ENCODE measurements at regions not wholly inside any gene's neighbourhood (a gene's known extent, or its start where the extent isn't known, plus 50 kb on each side); places are given as distances from the start of the nearest gene placed in this dataset.

DNA sequence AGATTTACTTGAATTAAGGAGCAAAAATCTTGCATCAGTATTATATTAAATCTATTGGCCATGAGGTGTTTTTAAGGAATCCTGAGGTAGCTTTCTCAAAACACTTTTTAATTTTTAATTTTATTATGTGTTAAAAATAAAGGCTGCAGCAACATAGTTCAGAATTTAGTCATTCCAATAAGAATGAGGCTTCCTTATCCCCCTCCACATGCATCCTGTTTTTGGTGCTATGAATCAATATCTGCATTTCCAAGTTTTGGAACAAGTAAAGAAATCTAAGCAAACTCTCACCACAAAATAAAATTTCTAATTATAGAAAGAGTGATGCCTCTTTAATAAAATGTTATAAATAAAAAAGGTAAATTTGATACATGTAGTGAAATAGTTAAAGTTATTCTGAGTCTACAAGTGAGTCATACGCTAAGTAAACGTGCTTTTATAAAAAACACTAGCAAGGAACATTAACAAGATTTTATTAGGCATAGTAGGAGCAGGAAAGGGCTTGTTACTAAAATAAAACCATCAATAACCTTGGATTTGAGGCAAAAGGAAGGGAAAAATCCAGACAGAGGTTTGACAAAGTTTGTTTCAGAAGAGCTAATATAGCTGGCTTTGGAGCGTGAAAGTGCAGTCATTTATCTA is 1218.0 kb downstream of the NSUN3 start:
- Histone ChIP-seq H3K27me3 (replicated peaks; ENCODE audit: control insufficient read depth, insufficient read depth, low read length) (no peaks in the 10 kb centered on the region), H3K9me3 (ENCODE audit: control insufficient read depth, low read length) (no peaks in the 10 kb centered on the region), H3K9ac (ENCODE audit: low read length) (no peak overlapping the region), H3K4me1 (ENCODE audit: control insufficient read depth, insufficient read depth, low read length) (peaks cover 7% of the 10 kb centered on the region), H3K36me3 (ENCODE audit: control insufficient read depth, insufficient read depth, low read length, severe bottlenecking) (no peaks in the 10 kb centered on the region), H3K4me3 (ENCODE audit: low read length) (no peak overlapping the region)
- peak; percentile 12 for DNase-seq (ENCODE audit: low read depth)

DNA sequence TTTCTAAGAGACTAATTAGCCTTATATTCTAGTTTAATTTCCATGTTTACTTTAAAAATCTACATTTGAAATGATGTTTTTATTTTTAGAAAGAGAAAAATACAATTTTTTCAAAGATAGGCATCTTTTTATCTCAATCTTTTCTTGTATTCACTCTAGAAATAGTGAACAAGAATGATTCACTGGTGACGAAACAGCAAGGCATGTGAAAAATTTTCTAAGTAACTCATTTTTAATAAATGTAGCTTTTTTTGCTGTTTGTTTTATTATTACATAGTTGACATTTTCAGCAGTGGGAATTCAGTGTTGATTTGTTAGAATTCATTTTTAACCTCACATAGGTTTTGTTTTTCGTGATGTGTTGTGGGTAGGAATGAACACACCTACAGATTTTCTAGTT is 1226.4 kb downstream of the NSUN3 start:
- no peaks in the 10 kb centered on the region for H3K9me3 ChIP-seq (ENCODE audit: control insufficient read depth, low read length)
- H3K4me3 ChIP-seq (ENCODE audit: low read length), result no peak overlapping the region
- no peak overlapping the region for H3K9ac ChIP-seq (ENCODE audit: low read length)
- peaks cover 5% of the 10 kb centered on the region for H3K4me1 ChIP-seq (ENCODE audit: control insufficient read depth, insufficient read depth, low read length)
- no peaks in the 10 kb centered on the region for H3K27me3 ChIP-seq (replicated peaks; ENCODE audit: control insufficient read depth, insufficient read depth, low read length)
- H3K36me3 ChIP-seq (ENCODE audit: control insufficient read depth, insufficient read depth, low read length, severe bottlenecking), result no peaks in the 10 kb centered on the region
- peak; percentile 76 for DNase-seq (ENCODE audit: low read depth)

DNA sequence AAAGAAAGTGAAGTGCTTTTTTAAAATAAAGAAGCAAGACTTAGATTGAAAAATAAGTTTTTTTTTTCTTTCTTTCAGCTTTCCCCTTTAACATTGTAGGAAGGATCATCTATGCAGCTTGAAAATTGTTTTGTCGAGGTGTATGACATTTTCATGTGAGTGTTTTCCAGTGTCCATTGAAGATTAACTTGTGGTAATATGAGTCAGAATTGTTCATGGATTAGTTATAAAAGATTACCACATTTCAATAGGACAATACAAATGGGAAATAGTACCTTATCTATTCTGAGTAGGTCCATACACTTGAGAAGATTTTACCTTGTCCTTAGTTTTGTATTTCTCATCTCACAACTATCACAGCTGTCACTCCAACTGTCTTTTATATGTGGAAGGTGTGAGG is 1234.7 kb downstream of the NSUN3 start:
- Histone ChIP-seq H3K36me3 (ENCODE audit: control insufficient read depth, insufficient read depth, low read length, severe bottlenecking) (no peaks in the 10 kb centered on the region), H3K9me3 (ENCODE audit: control insufficient read depth, low read length) (no peaks in the 10 kb centered on the region), H3K9ac (ENCODE audit: low read length) (no peak overlapping the region), H3K4me1 (ENCODE audit: control insufficient read depth, insufficient read depth, low read length) (peaks cover 4% of the 10 kb centered on the region), H3K27me3 (replicated peaks; ENCODE audit: control insufficient read depth, insufficient read depth, low read length) (no peaks in the 10 kb centered on the region), H3K4me3 (ENCODE audit: low read length) (no peak overlapping the region)
- no peak for DNase-seq (ENCODE audit: low read depth)

DNA sequence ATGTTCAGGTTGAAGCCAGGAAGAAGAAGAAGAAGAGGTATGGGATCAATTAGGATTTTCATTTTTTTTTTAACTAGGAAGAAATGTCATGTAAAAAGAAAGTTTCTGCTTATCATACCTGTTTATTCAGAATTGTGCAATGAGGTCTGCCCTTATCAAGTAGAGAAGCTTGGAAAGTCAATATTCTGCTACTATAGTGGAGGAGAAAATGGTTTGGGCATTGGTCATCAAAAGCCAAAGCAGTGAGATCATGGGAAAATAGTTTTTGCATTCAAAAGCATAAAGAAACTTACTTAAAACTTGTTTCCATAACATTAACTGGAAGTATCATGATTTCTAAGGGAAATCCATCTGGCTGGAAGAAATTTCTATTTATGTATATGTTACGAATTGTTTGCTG is 1239.2 kb downstream of the NSUN3 start:
- H3K4me1 ChIP-seq (ENCODE audit: control insufficient read depth, insufficient read depth, low read length), result no peaks in the 10 kb centered on the region
- no peaks in the 10 kb centered on the region for H3K27me3 ChIP-seq (replicated peaks; ENCODE audit: control insufficient read depth, insufficient read depth, low read length)
- peak; percentile 78 for DNase-seq (ENCODE audit: low read depth)
- H3K36me3 ChIP-seq (ENCODE audit: control insufficient read depth, insufficient read depth, low read length, severe bottlenecking), result no peaks in the 10 kb centered on the region
- H3K9me3 ChIP-seq (ENCODE audit: control insufficient read depth, low read length), result no peaks in the 10 kb centered on the region
- no peak overlapping the region for H3K9ac ChIP-seq (ENCODE audit: low read length)
- H3K4me3 ChIP-seq (ENCODE audit: low read length), result no peak overlapping the region

DNA sequence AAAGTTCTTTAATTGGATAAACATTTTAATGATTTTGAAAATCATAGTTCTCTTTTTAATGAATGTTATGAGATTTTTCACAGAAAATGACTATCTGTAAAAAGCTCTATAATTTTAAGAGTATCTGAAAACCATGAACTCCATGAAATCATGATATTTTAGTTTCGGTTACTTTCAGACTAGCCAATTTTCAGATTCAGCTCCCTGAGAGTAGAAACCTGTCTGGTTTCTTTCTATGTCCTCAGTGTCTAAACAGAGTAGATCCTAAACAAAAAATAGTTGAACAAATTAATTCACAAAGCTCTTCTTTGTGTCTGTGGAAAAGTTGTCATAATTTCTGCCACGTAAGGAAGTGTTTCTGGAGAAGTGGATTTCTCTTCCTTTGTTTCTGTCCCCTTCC is 1247.7 kb downstream of the NSUN3 start:
- no peak overlapping the region for H3K4me3 ChIP-seq (ENCODE audit: low read length)
- no peak overlapping the region for H3K9ac ChIP-seq (ENCODE audit: low read length)
- DNase-seq (ENCODE audit: low read depth), result no peak
- no peaks in the 10 kb centered on the region for H3K27me3 ChIP-seq (replicated peaks; ENCODE audit: control insufficient read depth, insufficient read depth, low read length)
- no peaks in the 10 kb centered on the region for H3K36me3 ChIP-seq (ENCODE audit: control insufficient read depth, insufficient read depth, low read length, severe bottlenecking)
- H3K9me3 ChIP-seq (ENCODE audit: control insufficient read depth, low read length), result peaks cover 5% of the 10 kb centered on the region
- H3K4me1 ChIP-seq (ENCODE audit: control insufficient read depth, insufficient read depth, low read length), result no peaks in the 10 kb centered on the region

DNA sequence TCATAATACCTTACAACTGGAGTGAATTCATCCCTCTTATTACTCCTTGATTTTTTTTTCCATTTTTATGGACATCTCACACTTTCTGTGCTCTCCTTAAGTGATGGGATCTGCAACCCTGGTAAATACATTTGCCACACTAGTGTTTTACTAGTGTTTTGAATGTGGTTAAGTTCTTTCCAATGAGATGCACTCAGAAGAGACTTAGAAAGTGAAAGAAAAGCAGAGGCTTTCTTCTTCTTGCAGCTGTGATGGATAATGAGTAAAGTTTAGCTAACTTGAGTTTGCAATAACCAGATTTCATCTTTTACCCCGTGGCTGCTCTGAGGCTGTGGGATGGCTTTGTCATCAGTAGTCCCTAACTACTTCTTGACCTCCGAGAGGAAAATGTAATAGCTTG is 1248.4 kb downstream of the NSUN3 start:
- DNase-seq (ENCODE audit: low read depth), result no peak
- Histone ChIP-seq H3K4me1 (ENCODE audit: control insufficient read depth, insufficient read depth, low read length) (no peaks in the 10 kb centered on the region), H3K9me3 (ENCODE audit: control insufficient read depth, low read length) (peaks cover 11% of the 10 kb centered on the region), H3K27me3 (replicated peaks; ENCODE audit: control insufficient read depth, insufficient read depth, low read length) (no peaks in the 10 kb centered on the region), H3K36me3 (ENCODE audit: control insufficient read depth, insufficient read depth, low read length, severe bottlenecking) (no peaks in the 10 kb centered on the region), H3K4me3 (ENCODE audit: low read length) (no peak overlapping the region), H3K9ac (ENCODE audit: low read length) (no peak overlapping the region)

DNA sequence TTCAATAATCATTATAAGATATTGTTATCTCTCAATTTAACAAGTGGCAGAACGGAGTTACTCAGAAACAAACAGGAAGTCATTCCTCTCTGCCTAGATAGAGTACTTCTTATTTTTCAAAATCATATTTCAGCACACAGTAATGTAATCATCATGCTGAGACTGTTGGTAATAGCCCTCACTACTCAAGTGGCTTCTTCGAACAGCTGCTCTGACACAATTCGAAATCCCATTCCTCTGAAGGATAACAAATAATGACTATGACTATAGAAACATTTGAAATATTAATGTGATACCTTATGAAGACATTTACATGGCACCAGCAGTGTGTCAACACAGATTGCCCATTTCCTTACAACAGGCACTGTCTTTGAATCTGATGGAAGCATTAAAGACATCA is 1249.8 kb downstream of the NSUN3 start:
- H3K9me3 ChIP-seq (ENCODE audit: control insufficient read depth, low read length), result peaks cover 11% of the 10 kb centered on the region
- H3K4me3 ChIP-seq (ENCODE audit: low read length), result no peak overlapping the region
- no peak overlapping the region for H3K9ac ChIP-seq (ENCODE audit: low read length)
- no peaks in the 10 kb centered on the region for H3K27me3 ChIP-seq (replicated peaks; ENCODE audit: control insufficient read depth, insufficient read depth, low read length)
- H3K36me3 ChIP-seq (ENCODE audit: control insufficient read depth, insufficient read depth, low read length, severe bottlenecking), result no peaks in the 10 kb centered on the region
- no peak for DNase-seq (ENCODE audit: low read depth)
- no peaks in the 10 kb centered on the region for H3K4me1 ChIP-seq (ENCODE audit: control insufficient read depth, insufficient read depth, low read length)

DNA sequence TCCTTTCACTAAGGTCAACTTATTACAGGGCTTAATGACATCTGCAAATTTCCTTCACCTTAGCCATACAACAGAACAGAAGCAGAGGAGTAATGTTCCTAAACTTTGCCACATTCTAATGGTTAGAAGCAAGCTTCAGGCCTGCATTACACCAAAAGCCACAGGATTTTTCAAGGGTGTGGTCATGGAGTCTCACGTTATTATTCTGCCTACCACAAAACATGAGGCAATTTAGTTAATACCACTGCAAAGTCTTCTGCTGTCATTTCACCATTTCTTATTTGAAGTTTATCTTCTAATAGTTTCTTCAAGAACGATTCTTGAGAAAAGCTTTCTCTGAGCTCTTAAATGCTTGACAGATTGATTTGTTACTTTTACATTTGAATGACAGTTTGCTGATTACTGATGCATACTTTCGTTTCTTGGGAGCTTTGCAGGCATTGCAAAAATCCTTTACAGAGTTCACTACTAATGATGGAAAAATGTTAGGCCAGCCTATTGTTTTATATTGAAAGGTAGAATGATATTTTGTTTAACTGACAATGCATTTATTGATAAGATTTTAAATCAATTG is 1257.1 kb downstream of the NSUN3 start:
- Histone ChIP-seq H3K27me3 (replicated peaks; ENCODE audit: control insufficient read depth, insufficient read depth, low read length) (no peaks in the 10 kb centered on the region), H3K4me1 (ENCODE audit: control insufficient read depth, insufficient read depth, low read length) (no peaks in the 10 kb centered on the region), H3K9me3 (ENCODE audit: control insufficient read depth, low read length) (peaks cover 11% of the 10 kb centered on the region), H3K4me3 (ENCODE audit: low read length) (no peak overlapping the region), H3K9ac (ENCODE audit: low read length) (no peak overlapping the region), H3K36me3 (ENCODE audit: control insufficient read depth, insufficient read depth, low read length, severe bottlenecking) (no peaks in the 10 kb centered on the region)
- DNase-seq (ENCODE audit: low read depth), result peak; percentile 47

DNA sequence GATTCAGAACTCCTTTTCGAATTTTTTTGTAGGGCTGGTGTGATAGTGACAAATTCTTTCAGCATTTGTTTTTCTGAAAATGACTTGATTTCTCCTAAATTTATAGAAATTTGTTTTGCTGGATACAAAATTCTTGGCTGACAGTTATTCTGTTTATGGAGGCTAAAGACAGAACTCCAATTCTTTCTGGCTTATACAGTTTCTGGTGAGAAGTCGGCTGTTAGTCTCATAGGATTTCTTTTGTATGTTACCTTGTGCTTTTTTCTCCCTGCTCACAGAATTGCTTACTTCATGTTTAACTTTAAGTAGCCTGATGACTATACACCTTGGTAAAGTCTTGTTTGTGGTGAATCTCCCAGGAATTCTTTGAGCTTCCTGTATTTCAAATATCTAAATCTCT is 1264.6 kb downstream of the NSUN3 start:
- no peaks in the 10 kb centered on the region for H3K4me1 ChIP-seq (ENCODE audit: control insufficient read depth, insufficient read depth, low read length)
- H3K36me3 ChIP-seq (ENCODE audit: control insufficient read depth, insufficient read depth, low read length, severe bottlenecking), result no peaks in the 10 kb centered on the region
- H3K4me3 ChIP-seq (ENCODE audit: low read length), result no peak overlapping the region
- H3K9ac ChIP-seq (ENCODE audit: low read length), result no peak overlapping the region
- no peak for DNase-seq (ENCODE audit: low read depth)
- peaks cover 12% of the 10 kb centered on the region for H3K9me3 ChIP-seq (ENCODE audit: control insufficient read depth, low read length)
- no peaks in the 10 kb centered on the region for H3K27me3 ChIP-seq (replicated peaks; ENCODE audit: control insufficient read depth, insufficient read depth, low read length)

DNA sequence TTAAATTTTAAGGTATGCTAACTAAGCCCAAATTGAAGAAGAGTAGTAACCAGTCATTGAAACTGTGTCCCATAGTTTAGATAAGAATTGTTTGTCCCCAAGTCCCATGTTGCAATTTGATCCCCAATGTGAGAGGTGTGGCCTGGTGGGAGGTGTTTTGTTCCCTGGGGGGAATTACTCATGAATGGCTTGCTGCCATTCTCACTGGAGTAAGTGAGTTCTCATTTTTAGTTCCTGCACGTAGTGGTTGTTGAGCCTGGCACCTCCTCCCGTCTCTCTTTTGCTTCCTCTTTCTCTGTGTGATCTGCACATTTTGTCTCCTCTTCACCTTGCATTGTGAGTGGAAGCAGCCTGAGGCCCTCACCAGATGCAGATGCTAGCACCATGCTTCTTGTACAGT is 1271.0 kb downstream of the NSUN3 start:
- Histone ChIP-seq H3K9me3 (ENCODE audit: control insufficient read depth, low read length) (peaks cover 4% of the 10 kb centered on the region), H3K4me1 (ENCODE audit: control insufficient read depth, insufficient read depth, low read length) (no peaks in the 10 kb centered on the region), H3K27me3 (replicated peaks; ENCODE audit: control insufficient read depth, insufficient read depth, low read length) (no peaks in the 10 kb centered on the region), H3K9ac (ENCODE audit: low read length) (no peak overlapping the region), H3K4me3 (ENCODE audit: low read length) (no peak overlapping the region), H3K36me3 (ENCODE audit: control insufficient read depth, insufficient read depth, low read length, severe bottlenecking) (no peaks in the 10 kb centered on the region)
- no peak for DNase-seq (ENCODE audit: low read depth)

DNA sequence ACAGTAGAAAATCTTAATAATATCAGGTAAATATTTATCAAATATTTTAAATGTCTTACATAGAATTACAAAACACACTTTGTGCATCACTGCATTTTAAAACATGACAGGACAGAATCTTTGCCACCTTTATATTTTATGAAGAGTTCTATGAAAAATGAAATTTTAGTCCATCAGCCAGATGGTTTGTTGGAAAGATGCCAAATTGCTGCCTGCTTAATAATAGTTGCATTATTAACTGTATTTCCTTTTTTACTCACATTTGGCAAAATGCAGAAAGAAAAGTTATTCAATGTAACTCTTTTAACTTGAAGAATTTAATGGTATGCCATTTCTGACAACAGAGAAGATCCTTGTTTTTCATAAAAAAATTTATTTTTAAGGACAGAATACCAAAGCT is 1271.6 kb downstream of the NSUN3 start:
- Histone ChIP-seq H3K27me3 (replicated peaks; ENCODE audit: control insufficient read depth, insufficient read depth, low read length) (no peaks in the 10 kb centered on the region), H3K9ac (ENCODE audit: low read length) (no peak overlapping the region), H3K36me3 (ENCODE audit: control insufficient read depth, insufficient read depth, low read length, severe bottlenecking) (no peaks in the 10 kb centered on the region), H3K4me1 (ENCODE audit: control insufficient read depth, insufficient read depth, low read length) (no peaks in the 10 kb centered on the region), H3K4me3 (ENCODE audit: low read length) (no peak overlapping the region), H3K9me3 (ENCODE audit: control insufficient read depth, low read length) (peaks cover 4% of the 10 kb centered on the region)
- no peak for DNase-seq (ENCODE audit: low read depth)

DNA sequence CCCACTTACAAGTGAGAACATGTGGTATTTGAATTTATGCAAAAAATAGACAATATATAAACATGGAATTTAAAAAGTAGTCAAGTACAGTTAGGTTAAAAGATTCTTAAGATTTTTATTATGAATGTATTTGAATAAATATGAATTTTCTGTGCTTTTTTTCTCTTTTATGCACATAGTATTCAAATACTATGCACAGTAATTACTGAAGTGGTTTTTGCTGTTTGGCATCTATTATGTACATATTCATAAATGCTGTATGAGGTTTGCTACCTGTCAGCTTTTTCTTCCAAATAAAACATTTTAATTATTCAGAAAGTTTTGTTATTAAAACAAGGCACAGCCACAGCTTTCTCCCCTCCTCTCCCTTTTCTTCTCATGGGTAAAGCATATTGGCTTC is 1272.7 kb downstream of the NSUN3 start:
- DNase-seq (ENCODE audit: low read depth), result no peak
- H3K4me1 ChIP-seq (ENCODE audit: control insufficient read depth, insufficient read depth, low read length), result no peaks in the 10 kb centered on the region
- H3K36me3 ChIP-seq (ENCODE audit: control insufficient read depth, insufficient read depth, low read length, severe bottlenecking), result no peaks in the 10 kb centered on the region
- H3K9ac ChIP-seq (ENCODE audit: low read length), result no peak overlapping the region
- no peak overlapping the region for H3K4me3 ChIP-seq (ENCODE audit: low read length)
- H3K9me3 ChIP-seq (ENCODE audit: control insufficient read depth, low read length), result peaks cover 2% of the 10 kb centered on the region
- no peaks in the 10 kb centered on the region for H3K27me3 ChIP-seq (replicated peaks; ENCODE audit: control insufficient read depth, insufficient read depth, low read length)

Data from adipocyte (in vitro differentiated cells).